ENCODE measurements at regions not wholly inside any gene's neighbourhood (a gene's known extent, or its start where the extent isn't known, plus 50 kb on each side); places are given as distances from the start of the nearest gene placed in this dataset.

GRCh38 chr7:41403291-41403690, 299.6 kb downstream of the INHBA start:
- no peak overlapping the region for H3K9ac ChIP-seq (ENCODE audit: low read depth in 1 of 2, low read length in 2 of 2)
- no peak for DNase-seq (ENCODE audit: low spot score)
- no peaks in the 10 kb centered on the region for H3K36me3 ChIP-seq (ENCODE audit: control insufficient read depth in 4 of 4, insufficient read depth in 3 of 4, low read depth in 1 of 4, low read length in 3 of 4)
- TF ChIP-seq CTCF (IDR thresholded peaks at IDR 0.05; ENCODE audit: low read depth, low read length, missing input control) = no peak
- no peak for TF ChIP-seq YY1 (IDR thresholded peaks at IDR 0.05)
- no peak for TF ChIP-seq HNF4G (IDR thresholded peaks at IDR 0.05)
- no peak for TF ChIP-seq REST (IDR thresholded peaks at IDR 0.05)
- no peak for TF ChIP-seq HNF4A (conservative IDR thresholded peaks at IDR 0.05)
- no peak for TF ChIP-seq ZBTB33 (IDR thresholded peaks at IDR 0.05)
- no peak for TF ChIP-seq NR2F2 (IDR thresholded peaks at IDR 0.05)
- no peak for TF ChIP-seq MAX (IDR thresholded peaks at IDR 0.05)
- TF ChIP-seq TAF1 (conservative IDR thresholded peaks at IDR 0.05) = no peak
- no peak for TF ChIP-seq JUND (IDR thresholded peaks at IDR 0.05)
- no peak for TF ChIP-seq RAD21 (IDR thresholded peaks at IDR 0.05)
- no peak for TF ChIP-seq FOXA1 (IDR thresholded peaks at IDR 0.05)
- no peak for TF ChIP-seq RXRA (IDR thresholded peaks at IDR 0.05)
- TF ChIP-seq GABPA (IDR thresholded peaks at IDR 0.05 in 1 of 2, conservative IDR thresholded peaks at IDR 0.05 in 1 of 2) = no peak
- no peak for TF ChIP-seq ATF3 (IDR thresholded peaks at IDR 0.05)
- no peak for TF ChIP-seq EGR1 (IDR thresholded peaks at IDR 0.05; ENCODE audit: low read depth in 2 of 2)
- TF ChIP-seq SP1 (IDR thresholded peaks at IDR 0.05) = no peak
- no peak for TF ChIP-seq FOXA2 (IDR thresholded peaks at IDR 0.05)
- peaks cover 0 to 12% (median 5%) of the 10 kb centered on the region in 4 donors for H3K4me1 ChIP-seq (ENCODE audit: control insufficient read depth in 4 of 4, insufficient read depth in 4 of 4, low read length in 3 of 4)
- no peak overlapping the region for H3K27ac ChIP-seq (ENCODE audit: low read depth in 1 of 2, low read length in 2 of 2)
- 78% methylated on average over 2 of the region's 2 CpGs for WGBS
- no peaks in the 10 kb centered on the region for H3K9me3 ChIP-seq (ENCODE audit: control insufficient read depth in 4 of 4, low read length in 3 of 4)
- H3K27me3 ChIP-seq (ENCODE audit: control insufficient read depth in 4 of 4, insufficient read depth in 4 of 4, low read length in 3 of 4) = no peaks in the 10 kb centered on the region
- no peak overlapping the region for H3K4me3 ChIP-seq (ENCODE audit: low read depth in 1 of 3, low read length in 3 of 3)

Data from liver (tissue), 8 donors.